HK-2 (cell line): ENCODE measurements at regions not wholly inside any gene's neighbourhood (a gene's known extent, or its start where the extent isn't known, plus 50 kb on each side); places are given as distances from the start of the nearest gene placed in this dataset.
"Not testable (repeated sequence)": the region's sequence is repeated elsewhere in the genome, so short reads cannot be mapped to it uniquely, and the experiment has no call there.

Experiments used
- DNase-seq: peaks from one replicate; pipeline ENCODE4 v3.0.0-alpha.2; 2018; ENCODE audit not compliant: unreplicated experiment

- no peak for DNase-seq
Measured at GRCh38 chr13:94902722-94903407, 190.5 kb upstream of the SOX21 start.

GRCh38 chr13:94901070-94901469 lies 188.7 kb upstream of the SOX21 start:
- no peak for DNase-seq

- DNase-seq: no peak
Measured at GRCh38 chr13:94896719-94897317, 184.5 kb upstream of the SOX21 start.

GRCh38 chr13:94896238-94896637 lies 183.9 kb upstream of the SOX21 start:
- DNase-seq: no peak

- DNase-seq: no peak
Measured at GRCh38 chr13:94886191-94886590, 173.8 kb upstream of the SOX21 start.

- DNase-seq: no peak
Measured at GRCh38 chr13:94880463-94880862, 168.1 kb upstream of the SOX21 start.

GRCh38 chr13:94878602-94879165 lies 166.3 kb upstream of the SOX21 start:
- DNase-seq: no peak

GRCh38 chr13:94864474-94864873 lies 152.1 kb upstream of the SOX21 start:
- DNase-seq: no peak

- DNase-seq: no peak
Measured at GRCh38 chr13:94860981-94861407, 148.6 kb upstream of the SOX21 start.

- DNase-seq: no peak
Measured at GRCh38 chr13:94859811-94860210, 147.5 kb upstream of the SOX21 start.

GRCh38 chr13:94859278-94859691 lies 146.9 kb upstream of the SOX21 start:
- no peak for DNase-seq

GRCh38 chr13:94858856-94859255 lies 146.5 kb upstream of the SOX21 start:
- DNase-seq: no peak

- no peak for DNase-seq
Measured at GRCh38 chr13:94854688-94855087, 142.3 kb upstream of the SOX21 start.

- no peak for DNase-seq
Measured at GRCh38 chr13:94851576-94851975, 139.2 kb upstream of the SOX21 start.

- no peak for DNase-seq
Measured at GRCh38 chr13:94849254-94849653, 136.9 kb upstream of the SOX21 start.

- DNase-seq: no peak
Measured at GRCh38 chr13:94842901-94843300, 130.6 kb upstream of the SOX21 start.

GRCh38 chr13:94837056-94837455 lies 124.7 kb upstream of the SOX21 start:
- not testable (repeated sequence) for DNase-seq

- no peak for DNase-seq
Measured at GRCh38 chr13:94829837-94830365, 117.6 kb upstream of the SOX21 start.

- DNase-seq: no peak
Measured at GRCh38 chr13:94829185-94829836, 117.0 kb upstream of the SOX21 start.

GRCh38 chr13:94827566-94827965 lies 115.2 kb upstream of the SOX21 start:
- DNase-seq: no peak

GRCh38 chr13:94825507-94825906 lies 113.2 kb upstream of the SOX21 start:
- DNase-seq: no peak

GRCh38 chr13:94824601-94825000 lies 112.3 kb upstream of the SOX21 start:
- no peak for DNase-seq

GRCh38 chr13:94822356-94822755 lies 110.0 kb upstream of the SOX21 start:
- DNase-seq: no peak
